HG03521 (cell line): ENCODE measurements at regions not wholly inside any gene's neighbourhood (a gene's known extent, or its start where the extent isn't known, plus 50 kb on each side); places are given as distances from the start of the nearest gene placed in this dataset.
"Not testable (repeated sequence)": the region's sequence is repeated elsewhere in the genome, so short reads cannot be mapped to it uniquely, and the experiment has no call there.

Source experiments
- ATAC-seq: cut with Tn5 transposase; IDR thresholded peaks from one replicate; pipeline ENCODE4 v1.9.1; 2021; ENCODE audit warnings: mild to moderate bottlenecking, moderate library complexity; ENCODE audit not compliant: unreplicated experiment

- ATAC-seq, result no peak
These were observed 1399.5 kb downstream of the PCDH9 start for GRCh38 chr13:65830411-65831205.

GRCh38 chr13:65829241-65830008 lies 1400.7 kb downstream of the PCDH9 start:
- ATAC-seq, result no peak

- no peak for ATAC-seq
These were observed 1403.5 kb downstream of the PCDH9 start for GRCh38 chr13:65826657-65827056.

GRCh38 chr13:65825039-65825438 lies 1405.1 kb downstream of the PCDH9 start:
- ATAC-seq, result no peak

GRCh38 chr13:65808061-65808460 lies 1422.1 kb downstream of the PCDH9 start:
- no peak for ATAC-seq

- ATAC-seq, result no peak
These were observed 1426.4 kb downstream of the PCDH9 start for GRCh38 chr13:65803530-65804392.

- no peak for ATAC-seq
These were observed 1440.3 kb downstream of the PCDH9 start for GRCh38 chr13:65789815-65790214.

GRCh38 chr13:65787082-65787481 lies 1443.1 kb downstream of the PCDH9 start:
- ATAC-seq, result no peak

GRCh38 chr13:65784088-65784816 lies 1445.9 kb downstream of the PCDH9 start:
- no peak for ATAC-seq

GRCh38 chr13:65783383-65783782 lies 1446.8 kb downstream of the PCDH9 start:
- no peak for ATAC-seq

GRCh38 chr13:65771704-65772313 lies 1458.3 kb downstream of the PCDH9 start:
- not testable (repeated sequence) for ATAC-seq

GRCh38 chr13:65768545-65768944 lies 1461.6 kb downstream of the PCDH9 start:
- ATAC-seq, result no peak

- ATAC-seq, result no peak
These were observed 1466.3 kb downstream of the PCDH9 start for GRCh38 chr13:65763811-65764210.

GRCh38 chr13:65762012-65762411 lies 1468.1 kb downstream of the PCDH9 start:
- ATAC-seq, result no peak

GRCh38 chr13:65756071-65756671 lies 1474.0 kb downstream of the PCDH9 start:
- no peak for ATAC-seq

GRCh38 chr13:65748227-65748626 lies 1481.9 kb downstream of the PCDH9 start:
- no peak for ATAC-seq

GRCh38 chr13:65746406-65746921 lies 1483.7 kb downstream of the PCDH9 start:
- no peak for ATAC-seq

- no peak for ATAC-seq
These were observed 1485.3 kb downstream of the PCDH9 start for GRCh38 chr13:65744836-65745235.

GRCh38 chr13:65733110-65733509 lies 1497.0 kb downstream of the PCDH9 start:
- no peak for ATAC-seq
